GM19023 (cell line): ENCODE measurements at regions not wholly inside any gene's neighbourhood (a gene's known extent, or its start where the extent isn't known, plus 50 kb on each side); places are given as distances from the start of the nearest gene placed in this dataset.

Experiments used
- ATAC-seq: cut with Tn5 transposase; IDR thresholded peaks from one replicate; pipeline ENCODE4 v1.9.1; 2021; ENCODE audit warnings: mild to moderate bottlenecking, moderate library complexity; ENCODE audit not compliant: unreplicated experiment

DNA sequence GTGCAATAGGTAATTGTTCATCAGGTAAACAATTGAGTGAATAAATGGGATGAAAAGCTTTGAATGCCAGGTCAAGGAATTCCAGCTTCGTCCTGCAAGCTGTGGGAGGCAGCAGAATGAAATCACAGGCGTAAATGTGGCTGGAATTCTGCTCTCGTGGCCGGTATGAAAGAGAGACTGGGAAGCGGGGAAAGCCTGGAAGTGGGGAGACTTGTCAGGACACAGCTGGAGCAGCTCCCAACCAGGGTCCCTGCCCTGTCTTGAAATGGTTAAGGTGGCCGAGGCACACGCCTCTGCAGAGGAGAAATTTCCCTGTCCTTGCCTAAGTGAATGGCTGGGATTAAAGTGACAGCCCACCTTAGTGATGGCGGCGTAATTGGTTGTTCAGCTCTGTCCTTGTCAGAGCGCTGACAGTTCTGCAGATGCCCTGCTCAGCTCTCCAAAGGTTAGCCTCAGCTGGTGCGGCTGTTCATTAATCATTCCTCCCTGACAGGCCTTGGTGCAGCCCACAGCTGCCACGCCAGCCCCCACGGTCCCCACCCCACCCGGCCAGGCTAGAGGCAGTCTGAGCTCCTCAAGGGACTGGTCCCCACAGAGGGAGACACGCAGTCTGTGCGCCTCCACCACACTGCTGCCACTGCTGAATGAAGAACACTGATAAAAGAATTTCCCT, 398.3 kb upstream of the POU3F1 start:
- no peak for ATAC-seq

DNA sequence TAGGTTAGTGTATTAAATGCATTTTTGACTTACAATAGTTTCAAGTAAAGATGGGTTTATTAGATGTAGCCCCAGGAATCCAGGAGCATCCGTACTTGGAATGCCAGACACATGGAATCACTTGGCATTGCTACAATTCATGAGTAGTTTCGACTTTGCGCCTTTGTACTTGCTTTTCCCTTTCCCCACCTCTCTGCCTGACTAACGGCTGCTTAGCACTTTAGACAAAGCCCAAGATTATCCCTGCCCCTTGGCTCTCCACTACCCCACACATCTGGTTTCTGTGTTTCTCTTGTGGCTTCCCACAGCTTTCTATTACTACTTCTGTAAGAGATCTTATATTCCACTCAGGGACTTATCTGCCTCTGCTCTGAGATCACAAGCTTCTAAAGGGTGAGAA, 397.7 kb upstream of the POU3F1 start:
- no peak for ATAC-seq

DNA sequence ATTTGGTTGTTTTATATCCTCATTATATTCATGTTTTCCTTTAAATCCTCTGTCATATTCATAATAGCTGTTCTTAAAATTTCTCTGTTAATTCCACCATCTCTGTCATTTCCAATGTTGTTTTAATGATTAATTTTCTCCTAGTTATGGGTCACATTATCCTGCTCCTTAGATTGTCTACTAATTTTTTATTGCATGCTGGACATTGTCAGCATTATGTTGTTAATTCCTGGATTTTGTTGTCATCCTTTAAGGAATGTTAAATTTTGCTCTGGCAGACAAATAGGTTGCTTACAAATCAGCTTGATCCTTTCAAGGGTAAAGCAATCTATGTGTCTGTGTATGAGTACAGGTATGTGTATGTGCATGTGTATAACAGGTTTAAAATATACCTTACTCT, 393.8 kb upstream of the POU3F1 start:
- ATAC-seq, result no peak

- ATAC-seq, result no peak
Observed at GRCh38 chr1:38436749-38437148, 390.2 kb upstream of the POU3F1 start.

GRCh38 chr1:38436006-38436405, 389.4 kb upstream of the POU3F1 start:
- no peak for ATAC-seq

GRCh38 chr1:38433084-38433722, 386.6 kb upstream of the POU3F1 start:
- no peak for ATAC-seq

- ATAC-seq, result no peak
Observed at GRCh38 chr1:38431535-38432376, 385.2 kb upstream of the POU3F1 start.

- no peak for ATAC-seq
Observed at GRCh38 chr1:38430949-38431348, 384.4 kb upstream of the POU3F1 start.

DNA sequence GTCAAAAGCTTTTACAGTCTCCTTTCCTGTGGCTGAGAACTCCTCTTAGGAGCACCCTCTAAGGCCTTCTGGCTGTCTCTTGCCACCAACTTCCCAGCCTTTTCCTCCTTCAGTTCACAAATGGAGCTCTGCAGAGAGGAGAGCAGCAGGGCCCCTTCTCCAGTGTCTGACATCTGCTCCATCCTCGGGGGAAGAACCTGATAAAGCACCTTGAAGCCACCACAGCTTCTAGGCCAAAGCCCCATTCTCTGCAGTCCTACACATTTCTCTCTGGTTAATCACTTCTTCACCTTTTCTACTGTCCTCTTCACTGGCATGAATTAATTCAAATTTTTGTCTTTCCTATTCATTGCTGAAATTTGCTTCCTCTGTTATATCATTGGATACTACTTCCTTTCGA, 378.1 kb upstream of the POU3F1 start:
- no peak for ATAC-seq

GRCh38 chr1:38420666-38421065, 374.1 kb upstream of the POU3F1 start:
- no peak for ATAC-seq

DNA sequence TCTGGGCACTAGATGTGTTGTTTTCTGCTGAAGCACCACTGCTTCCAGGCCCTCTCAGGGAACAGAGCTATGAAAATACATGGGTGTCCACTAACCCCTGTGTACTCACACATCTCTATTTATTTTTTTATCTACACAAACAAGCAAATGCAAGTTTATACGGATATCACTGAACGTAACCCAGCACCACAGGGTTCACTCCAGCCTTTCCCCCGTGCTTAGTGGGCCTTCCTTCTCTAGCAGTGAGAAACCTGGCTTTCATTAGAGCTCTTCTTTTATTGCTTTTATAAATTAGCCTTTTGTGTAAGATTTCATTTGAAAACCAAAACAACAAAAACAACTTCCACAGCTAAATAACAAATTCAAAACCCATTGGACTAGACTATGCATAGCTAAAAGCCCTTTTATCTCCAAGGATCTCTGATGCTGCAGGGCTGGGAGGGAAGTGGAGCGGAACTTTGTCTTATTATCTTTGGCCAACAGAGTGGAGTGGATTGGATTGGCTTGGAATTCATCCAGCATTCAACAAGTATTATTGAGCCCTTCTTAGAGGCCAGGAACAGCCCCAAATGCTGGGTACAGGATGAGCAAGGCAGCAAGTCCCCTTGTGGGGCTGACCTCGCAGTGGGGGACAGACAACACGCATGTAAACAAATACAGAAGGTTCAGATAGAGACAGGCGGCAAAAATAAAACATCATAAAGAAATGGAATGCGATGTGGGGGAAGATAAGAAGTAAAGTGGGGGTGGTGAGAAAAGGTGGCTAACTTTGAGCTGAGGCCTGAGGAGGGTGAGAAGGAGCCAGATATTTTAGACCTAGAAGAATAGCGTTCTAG, 371.8 kb upstream of the POU3F1 start:
- no peak for ATAC-seq

DNA sequence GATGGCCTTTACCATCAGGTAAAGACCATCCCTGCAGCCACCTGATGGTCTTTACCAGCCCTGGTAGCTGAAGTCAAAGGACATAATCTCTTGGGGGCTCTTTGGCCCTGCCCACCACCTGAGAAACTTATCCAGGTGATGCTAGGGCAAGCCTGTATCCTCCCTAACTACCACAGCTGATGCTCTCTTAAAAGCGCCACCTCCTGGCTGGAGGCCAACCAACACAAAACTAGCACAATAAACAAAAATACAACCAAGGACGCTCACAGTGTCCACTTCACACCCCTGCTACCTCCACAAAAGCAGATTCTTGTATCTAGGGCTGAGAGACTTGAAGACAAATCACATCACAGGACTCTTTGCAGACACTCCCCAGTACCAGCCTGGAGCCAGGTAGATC, 357.1 kb upstream of the POU3F1 start:
- no peak for ATAC-seq

- no peak for ATAC-seq
Observed at GRCh38 chr1:38402230-38402815, 355.7 kb upstream of the POU3F1 start.

DNA sequence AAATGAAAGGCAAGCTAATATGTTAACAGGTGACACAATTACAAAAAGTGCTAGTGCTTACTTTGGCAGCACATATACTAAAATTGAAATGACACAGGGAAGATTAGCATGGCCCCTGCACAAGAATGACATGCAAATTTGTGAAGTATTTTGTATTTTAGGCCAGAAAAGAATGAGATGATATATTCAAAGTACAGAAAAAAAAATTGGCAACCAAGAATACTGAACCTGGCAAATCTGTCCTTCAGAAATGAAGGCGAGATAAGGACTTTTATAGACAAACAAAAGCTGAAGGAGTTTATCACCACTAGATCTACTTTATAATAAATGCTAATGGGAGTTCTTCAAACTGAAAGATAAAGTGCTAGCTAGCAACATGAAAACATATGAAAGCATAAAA, 350.0 kb upstream of the POU3F1 start:
- ATAC-seq, result no peak

DNA sequence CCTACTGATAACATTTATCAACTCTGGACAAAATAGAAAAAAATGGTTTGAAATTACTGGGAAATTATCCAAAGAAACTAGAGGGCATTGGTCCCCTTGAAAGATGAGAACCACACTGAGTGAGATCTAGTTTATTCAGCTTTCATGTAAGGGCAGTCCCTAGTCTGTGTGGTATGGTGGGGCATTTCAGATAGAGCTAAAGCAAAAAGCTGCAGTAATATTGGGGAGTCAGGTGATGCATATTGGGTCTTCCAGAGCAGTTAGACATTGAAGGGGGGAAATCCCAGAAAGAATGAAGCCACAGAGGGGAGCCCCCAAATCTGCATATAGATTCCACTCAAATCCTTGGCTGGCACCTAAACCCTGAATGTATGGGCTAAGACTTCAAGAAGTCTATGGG, 347.7 kb upstream of the POU3F1 start:
- ATAC-seq, result no peak

GRCh38 chr1:38392861-38393260, 346.3 kb upstream of the POU3F1 start:
- no peak for ATAC-seq

- ATAC-seq, result no peak
Observed at GRCh38 chr1:38381256-38381655, 334.7 kb upstream of the POU3F1 start.

DNA sequence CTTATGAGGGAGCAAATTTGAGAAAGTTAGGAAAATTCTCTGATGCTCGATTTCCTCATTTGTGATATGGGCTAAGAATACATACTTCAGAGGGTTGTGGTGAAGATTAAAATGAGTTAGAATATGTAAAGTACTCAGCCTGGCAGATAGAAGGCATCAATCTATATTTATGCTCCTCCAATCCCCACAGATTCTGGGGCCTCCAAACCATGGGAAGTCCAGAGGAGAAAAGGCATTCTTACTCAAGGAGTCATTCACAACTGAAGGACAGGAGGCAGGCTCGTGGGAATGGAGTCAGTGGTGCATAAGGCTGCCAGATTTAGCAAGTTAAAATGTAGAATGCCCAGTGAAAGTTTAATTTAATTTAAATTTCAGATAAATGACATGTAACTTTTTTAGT, 330.0 kb upstream of the POU3F1 start:
- no peak for ATAC-seq

DNA sequence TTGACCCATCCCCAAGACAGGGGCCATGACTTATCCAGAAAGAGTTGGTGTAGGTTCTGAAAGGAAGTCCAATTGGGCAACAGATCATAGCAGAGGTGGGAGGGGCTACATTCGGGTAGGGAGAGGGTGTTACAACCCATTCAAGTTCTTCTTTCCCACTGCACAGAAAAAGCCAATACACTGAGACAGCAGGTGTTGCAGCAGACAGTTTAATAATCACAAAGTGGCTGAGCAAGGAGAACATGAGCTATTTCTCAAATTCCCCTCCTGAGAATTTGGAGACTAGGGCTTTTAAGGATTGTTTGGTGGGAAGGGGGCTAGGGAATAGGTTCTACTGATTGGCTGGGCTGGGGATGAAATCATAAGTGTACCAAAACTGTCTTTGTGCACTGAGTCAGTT, 328.4 kb upstream of the POU3F1 start:
- ATAC-seq, result no peak

- ATAC-seq, result no peak
Observed at GRCh38 chr1:38371505-38371844, 324.9 kb upstream of the POU3F1 start.
